Common myeloid progenitor, CD34-positive (primary cell): ENCODE measurements at regions not wholly inside any gene's neighbourhood (a gene's known extent, or its start where the extent isn't known, plus 50 kb on each side); places are given as distances from the start of the nearest gene placed in this dataset.

Experiments used
- CTCF ChIA-PET: fragments of 350-600 bp; sonication (Branson Sonifier 250); formaldehyde crosslinking; loops from one replicate; lab custom pipeline; 2021; ENCODE audit warnings: antibody characterized with exemption; lab: Charles Lee
- POLR2A ChIA-PET: fragments of 350-600 bp; sonication (Branson Sonifier 250); formaldehyde crosslinking; loops from one replicate; lab custom pipeline; 2021; ENCODE audit warnings: antibody characterized with exemption; lab: Charles Lee
- DNase-seq, 3 donors: peaks; one replicate each; pipeline versions ENCODE4 v3.0.0 to v3.0.0-alpha.2; 2013
- H3K27ac ChIP-seq, 2 experiments: 1 replicate in 1 of 2; 2 replicates in 1 of 2; pipeline ENCODE4 v1.7.0; 2013; ENCODE audit warnings: inconsistent platforms in 2 of 2, low read length in 2 of 2, mild to moderate bottlenecking in 2 of 2, low read depth in 1 of 2, moderate library complexity in 1 of 2; ENCODE audit not compliant: severe bottlenecking in 2 of 2, insufficient read depth in 1 of 2, poor library complexity in 1 of 2
- H3K27me3 ChIP-seq, 5 experiments: replicated peaks in 2 of 5; 1 replicate in 3 of 5; 2 replicates in 2 of 5; pipeline versions ENCODE4 v1.6.1 to v1.7.0; 2013; ENCODE audit warnings: low read length in 4 of 5, mild to moderate bottlenecking in 2 of 5, moderate library complexity in 2 of 5, inconsistent platforms in 1 of 5; ENCODE audit not compliant: insufficient read depth in 5 of 5, control insufficient read depth in 4 of 5
- H3K36me3 ChIP-seq, 4 experiments: 1 replicate in 2 of 4; 2 replicates in 2 of 4; pipeline versions ENCODE4 v1.6.1 to v1.7.0; 2013; ENCODE audit warnings: low read length in 3 of 4, control low read depth in 1 of 4, mild to moderate bottlenecking in 1 of 4; ENCODE audit not compliant: control insufficient read depth in 4 of 4, insufficient read depth in 4 of 4
- H3K4me1 ChIP-seq, 4 experiments: 1 replicate in 3 of 4; 2 replicates in 1 of 4; pipeline versions ENCODE4 v1.6.1 to v1.7.1; 2013; ENCODE audit warnings: low read length in 3 of 4, mild to moderate bottlenecking in 3 of 4, control low read depth in 1 of 4, inconsistent platforms in 1 of 4, moderate library complexity in 1 of 4; ENCODE audit not compliant: control insufficient read depth in 4 of 4, insufficient read depth in 4 of 4; ENCODE audit errors: control extremely low read depth in 1 of 4
- H3K4me3 ChIP-seq, 7 experiments: 1 replicate in 4 of 7; 2 replicates in 3 of 7; pipeline versions ENCODE4 v1.5.1 to v1.7.0; 2013; ENCODE audit warnings: mild to moderate bottlenecking in 7 of 7, low read length in 6 of 7, moderate library complexity in 6 of 7, inconsistent platforms in 2 of 7, low read depth in 2 of 7, control low read depth in 1 of 7; ENCODE audit not compliant: insufficient read depth in 4 of 7, control insufficient read depth in 1 of 7; ENCODE audit errors: extremely low read depth in 1 of 7
- H3K9me3 ChIP-seq, 5 experiments: 1 replicate in 4 of 5; 2 replicates in 1 of 5; pipeline versions ENCODE4 v1.6.1 to v1.7.1; 2013; ENCODE audit warnings: low read length in 4 of 5, mild to moderate bottlenecking in 2 of 5, inconsistent platforms in 1 of 5, low read depth in 1 of 5, moderate library complexity in 1 of 5; ENCODE audit not compliant: control insufficient read depth in 4 of 5, insufficient read depth in 2 of 5; ENCODE audit errors: control extremely low read depth in 1 of 5
- WGBS: methylation state at CpG from one replicate; pipeline ENCODE4 v1.1.5; 2013; ENCODE audit not compliant: insufficient coverage; 5-methylcytosine and 5-hydroxymethylcytosine counted together

GRCh38 chr11:134882141-134882540, 470.1 kb upstream of the B3GAT1 start:
- WGBS = 89% methylated on average over 8 of the region's 11 CpGs

GRCh38 chr11:134880788-134881187, 468.7 kb upstream of the B3GAT1 start:
- CTCF ChIA-PET = no interaction called here

More at GRCh38 chr11:134882141-134882540, 470.1 kb upstream of the B3GAT1 start:
- Histone ChIP-seq H3K9me3 (no peaks in the 10 kb centered on the region), H3K4me1 (no peaks in the 10 kb centered on the region), H3K36me3 (no peaks in the 10 kb centered on the region), H3K27me3 (peaks cover 0 to 23% (median 5%) of the 10 kb centered on the region in 5 experiments), H3K27ac (no peak overlapping the region), H3K4me3 (no peak overlapping the region)
- ChIA-PET POLR2A (no interaction called here), CTCF (no interaction called here)
- no peak for DNase-seq

GRCh38 chr11:134879931-134880330, 467.9 kb upstream of the B3GAT1 start:
- H3K4me3 ChIP-seq = no peak overlapping the region
- H3K9me3 ChIP-seq = no peaks in the 10 kb centered on the region
- peaks cover 0 to 25% (median 5%) of the 10 kb centered on the region in 5 experiments for H3K27me3 ChIP-seq
- no peak for DNase-seq
- H3K4me1 ChIP-seq = no peaks in the 10 kb centered on the region
- H3K27ac ChIP-seq = no peak overlapping the region
- POLR2A ChIA-PET = no interaction called here
- CTCF ChIA-PET = no interaction called here
- WGBS = 96% methylated on average over 3 of the region's 3 CpGs
- H3K36me3 ChIP-seq = no peaks in the 10 kb centered on the region

More at GRCh38 chr11:134880788-134881187, 468.7 kb upstream of the B3GAT1 start:
- DNase-seq = no peak
- H3K4me3 ChIP-seq = no peak overlapping the region
- POLR2A ChIA-PET = no interaction called here
- peaks cover 0 to 26% (median 5%) of the 10 kb centered on the region in 5 experiments for H3K27me3 ChIP-seq
- H3K27ac ChIP-seq = no peak overlapping the region
- no peaks in the 10 kb centered on the region for H3K9me3 ChIP-seq
- WGBS = 33% methylated on average over 1 of the region's 6 CpGs
- H3K4me1 ChIP-seq = no peaks in the 10 kb centered on the region
- no peaks in the 10 kb centered on the region for H3K36me3 ChIP-seq

- ChIA-PET POLR2A (no interaction called here), CTCF (no interaction called here)
- no peak overlapping the region for H3K4me3 ChIP-seq
Measured at GRCh38 chr11:134879341-134879740, 467.3 kb upstream of the B3GAT1 start.

GRCh38 chr11:134878785-134879184, 466.7 kb upstream of the B3GAT1 start:
- WGBS = 89% methylated on average over 6 of the region's 6 CpGs
- CTCF ChIA-PET = interaction anchor here (2.1 kb wide), 1 partner anchor 11 kb away, joined by 4 read pairs; no protein-coding TSS in a partner anchor
- no peaks in the 10 kb centered on the region for H3K4me1 ChIP-seq
- no peak overlapping the region for H3K27ac ChIP-seq
- H3K9me3 ChIP-seq = no peaks in the 10 kb centered on the region
- peaks cover 0 to 19% (median 2%) of the 10 kb centered on the region in 5 experiments for H3K27me3 ChIP-seq
- H3K36me3 ChIP-seq = no peaks in the 10 kb centered on the region
- DNase-seq = no peak
- POLR2A ChIA-PET = no interaction called here
- no peak overlapping the region for H3K4me3 ChIP-seq

More at GRCh38 chr11:134879341-134879740, 467.3 kb upstream of the B3GAT1 start:
- no peaks in the 10 kb centered on the region for H3K9me3 ChIP-seq
- WGBS = 96% methylated on average over 4 of the region's 4 CpGs
- DNase-seq = no peak
- H3K27ac ChIP-seq = no peak overlapping the region
- no peaks in the 10 kb centered on the region for H3K4me1 ChIP-seq
- peaks cover 0 to 22% (median 2%) of the 10 kb centered on the region in 5 experiments for H3K27me3 ChIP-seq
- H3K36me3 ChIP-seq = no peaks in the 10 kb centered on the region

GRCh38 chr11:134876226-134876625, 464.2 kb upstream of the B3GAT1 start:
- Histone ChIP-seq H3K27me3 (peaks cover 0 to 13% (median 2%) of the 10 kb centered on the region in 5 experiments), H3K27ac (no peak overlapping the region), H3K4me3 (no peak overlapping the region), H3K4me1 (no peaks in the 10 kb centered on the region), H3K9me3 (no peaks in the 10 kb centered on the region), H3K36me3 (no peaks in the 10 kb centered on the region)
- 82% methylated on average over 6 of the region's 8 CpGs for WGBS
- ChIA-PET CTCF (no interaction called here), POLR2A (no interaction called here)
- no peak for DNase-seq

GRCh38 chr11:134866981-134867675, 455.1 kb upstream of the B3GAT1 start:
- CTCF ChIA-PET = interaction anchor here (1.4 to 2.3 kb wide), 2 partner anchors 8 to 11 kb away, joined by 4 to 6 read pairs; no protein-coding TSS in a partner anchor
- Histone ChIP-seq H3K27me3 (peaks cover 0 to 10% (median 0%) of the 10 kb centered on the region in 5 experiments), H3K9me3 (no peaks in the 10 kb centered on the region), H3K4me1 (no peaks in the 10 kb centered on the region), H3K36me3 (no peaks in the 10 kb centered on the region), H3K27ac (no peak overlapping the region), H3K4me3 (no peak overlapping the region)
- 98% methylated on average over 7 of the region's 11 CpGs for WGBS
- no peak for DNase-seq
- POLR2A ChIA-PET = no interaction called here
